RWPE2 (cell line): ENCODE measurements at regions not wholly inside any gene's neighbourhood (a gene's known extent, or its start where the extent isn't known, plus 50 kb on each side); places are given as distances from the start of the nearest gene placed in this dataset.
A peak's percentile ranks its signal among the peaks of the same experiment; 100 is the strongest.

Experiments used
- ATAC-seq: fragments of 200-7000 bp; cut with Tn5 transposase; 3 replicates; pipeline ENCODE4 v1.9.1; 2021; ENCODE audit warnings: low read depth
- DNase-seq: peaks from one replicate; pipeline ENCODE4 v3.0.0-alpha.2; 2020; ENCODE audit warnings: low spot score
- H3K27ac ChIP-seq: fragments of 450-650 bp; 2 replicates; pipeline ENCODE4 v1.5.1; 2017; ENCODE audit warnings: mild to moderate bottlenecking; ENCODE audit not compliant: poor library complexity, severe bottlenecking
- H3K27me3 ChIP-seq: fragments of 250-450 bp; sonication (Bioruptor Pico); 2 replicates; pipeline ENCODE4 v1.5.1; 2021; ENCODE audit warnings: mild to moderate bottlenecking, moderate library complexity; ENCODE audit not compliant: insufficient read depth, poor library complexity, severe bottlenecking
- H3K36me3 ChIP-seq: fragments of 250-450 bp; sonication (Bioruptor Pico); 2 replicates; pipeline ENCODE4 v1.5.1; 2020; ENCODE audit warnings: low read depth, mild to moderate bottlenecking, moderate library complexity
- H3K4me1 ChIP-seq: fragments of 250-450 bp; sonication (Bioruptor Pico); 2 replicates; pipeline ENCODE4 v1.5.1; 2021; ENCODE audit warnings: mild to moderate bottlenecking, moderate library complexity; ENCODE audit not compliant: insufficient read depth, poor library complexity, severe bottlenecking
- H3K4me3 ChIP-seq: fragments of 250-450 bp; sonication (Bioruptor Pico); 2 replicates; pipeline ENCODE4 v1.5.1; 2021; ENCODE audit warnings: mild to moderate bottlenecking, moderate library complexity; ENCODE audit not compliant: severe bottlenecking
- H3K9me3 ChIP-seq: fragments of 250-450 bp; sonication (Bioruptor Pico); 2 replicates; pipeline ENCODE4 v1.5.1; 2021; ENCODE audit warnings: mild to moderate bottlenecking, moderate library complexity; ENCODE audit not compliant: severe bottlenecking
- TF ChIP-seq, protein P1 (sequence below): fragments of 450-650 bp; IDR thresholded peaks from one replicate; pipeline ENCODE4 v1.5.1; 2017; ENCODE audit warnings: mild to moderate bottlenecking, moderate library complexity; ENCODE audit not compliant: poor library complexity, severe bottlenecking

DNA sequence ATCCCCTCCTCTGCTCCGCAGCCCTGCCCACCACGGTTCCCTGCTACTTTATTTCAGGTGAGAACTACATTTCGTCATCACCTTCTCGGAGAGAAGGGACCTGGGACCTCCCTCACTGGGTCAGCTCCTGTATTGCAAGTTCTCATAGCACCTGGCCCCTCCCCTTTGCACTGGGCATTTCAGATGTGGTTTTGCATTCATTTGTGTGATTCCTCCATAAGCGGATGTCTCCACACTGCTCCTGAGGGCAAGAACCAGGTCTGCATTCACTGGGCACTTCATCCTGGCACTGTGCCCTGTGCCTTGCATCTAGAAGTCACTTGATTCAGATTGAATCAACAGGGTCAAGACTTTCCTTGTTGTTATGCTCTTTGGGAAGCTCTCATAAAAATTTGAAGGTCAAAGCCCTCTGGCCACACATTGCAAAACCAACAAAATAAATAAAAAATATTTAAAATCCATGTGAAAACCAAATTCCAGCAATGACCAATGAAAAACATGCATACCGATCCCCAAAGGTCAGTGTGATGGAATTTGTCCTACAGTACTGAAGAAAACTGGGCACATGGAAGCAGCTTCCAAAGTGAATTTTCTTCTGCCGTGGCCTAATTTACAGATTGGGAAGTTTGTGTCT is 89.1 kb upstream of the F13A1 start:
- H3K4me3 ChIP-seq, result no peak overlapping the region
- ATAC-seq, result peak; percentile 46; the same call in 1 of the 3 replicates
- no peaks in the 10 kb centered on the region for H3K9me3 ChIP-seq
- no peak overlapping the region for H3K27ac ChIP-seq
- no peaks in the 10 kb centered on the region for H3K4me1 ChIP-seq
- TF ChIP-seq, protein P1, sequence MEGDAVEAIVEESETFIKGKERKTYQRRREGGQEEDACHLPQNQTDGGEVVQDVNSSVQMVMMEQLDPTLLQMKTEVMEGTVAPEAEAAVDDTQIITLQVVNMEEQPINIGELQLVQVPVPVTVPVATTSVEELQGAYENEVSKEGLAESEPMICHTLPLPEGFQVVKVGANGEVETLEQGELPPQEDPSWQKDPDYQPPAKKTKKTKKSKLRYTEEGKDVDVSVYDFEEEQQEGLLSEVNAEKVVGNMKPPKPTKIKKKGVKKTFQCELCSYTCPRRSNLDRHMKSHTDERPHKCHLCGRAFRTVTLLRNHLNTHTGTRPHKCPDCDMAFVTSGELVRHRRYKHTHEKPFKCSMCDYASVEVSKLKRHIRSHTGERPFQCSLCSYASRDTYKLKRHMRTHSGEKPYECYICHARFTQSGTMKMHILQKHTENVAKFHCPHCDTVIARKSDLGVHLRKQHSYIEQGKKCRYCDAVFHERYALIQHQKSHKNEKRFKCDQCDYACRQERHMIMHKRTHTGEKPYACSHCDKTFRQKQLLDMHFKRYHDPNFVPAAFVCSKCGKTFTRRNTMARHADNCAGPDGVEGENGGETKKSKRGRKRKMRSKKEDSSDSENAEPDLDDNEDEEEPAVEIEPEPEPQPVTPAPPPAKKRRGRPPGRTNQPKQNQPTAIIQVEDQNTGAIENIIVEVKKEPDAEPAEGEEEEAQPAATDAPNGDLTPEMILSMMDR, result no peak
- DNase-seq, result no peak
- H3K36me3 ChIP-seq, result no peaks in the 10 kb centered on the region
- H3K27me3 ChIP-seq, result no peaks in the 10 kb centered on the region

DNA sequence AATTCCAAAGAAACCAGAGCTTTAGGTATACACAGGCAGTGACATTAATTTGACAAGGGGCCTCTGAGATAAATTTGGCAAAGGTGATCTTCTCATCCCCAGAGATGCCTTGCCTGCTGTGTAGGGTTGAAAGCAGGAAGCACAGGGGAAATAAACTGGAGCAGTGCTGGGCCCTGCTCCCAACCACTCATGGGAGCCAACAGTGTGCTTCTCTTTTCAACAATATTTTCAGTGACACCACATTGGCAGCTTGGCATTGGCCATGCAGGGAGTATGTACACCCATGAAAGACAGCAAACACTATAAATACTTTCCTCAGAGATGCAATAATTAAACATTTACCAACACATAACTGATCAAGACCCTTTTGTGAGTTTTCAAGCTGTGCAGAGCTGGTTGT is 90.7 kb upstream of the F13A1 start:
- ATAC-seq (no peak), DNase-seq (no peak)
- no peaks in the 10 kb centered on the region for H3K27me3 ChIP-seq
- H3K27ac ChIP-seq, result no peak overlapping the region
- TF ChIP-seq, protein P1, result no peak
- no peak overlapping the region for H3K4me3 ChIP-seq
- H3K36me3 ChIP-seq, result no peaks in the 10 kb centered on the region
- H3K4me1 ChIP-seq, result peaks cover 7% of the 10 kb centered on the region
- H3K9me3 ChIP-seq, result no peaks in the 10 kb centered on the region

DNA sequence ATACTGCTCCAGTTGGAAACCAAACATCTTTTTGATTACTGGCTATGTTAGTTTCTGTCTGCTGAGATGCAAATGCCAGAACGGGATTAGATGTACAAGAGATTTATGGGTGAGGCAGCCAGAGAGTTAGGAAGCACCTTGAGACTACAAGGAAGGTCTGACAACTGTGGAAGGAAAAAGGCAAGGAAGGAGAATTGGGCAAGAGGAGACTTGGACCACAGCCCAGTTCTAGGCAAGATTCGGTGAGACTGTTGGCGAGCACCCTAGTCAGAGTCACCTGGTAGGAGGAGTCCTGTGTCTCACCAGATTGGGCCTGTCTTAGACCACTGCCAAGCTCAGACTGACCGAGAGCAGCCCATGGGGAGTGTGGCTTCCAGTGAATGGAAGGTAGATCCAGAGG is 91.8 kb upstream of the F13A1 start:
- ATAC-seq (peak; percentile 17; the same call in 1 of the 3 replicates), DNase-seq (no peak)
- H3K27me3 ChIP-seq, result no peaks in the 10 kb centered on the region
- TF ChIP-seq, protein P1, result no peak
- H3K27ac ChIP-seq, result no peak overlapping the region
- H3K36me3 ChIP-seq, result no peaks in the 10 kb centered on the region
- H3K4me1 ChIP-seq, result peaks cover 7% of the 10 kb centered on the region
- no peaks in the 10 kb centered on the region for H3K9me3 ChIP-seq
- H3K4me3 ChIP-seq, result no peak overlapping the region

DNA sequence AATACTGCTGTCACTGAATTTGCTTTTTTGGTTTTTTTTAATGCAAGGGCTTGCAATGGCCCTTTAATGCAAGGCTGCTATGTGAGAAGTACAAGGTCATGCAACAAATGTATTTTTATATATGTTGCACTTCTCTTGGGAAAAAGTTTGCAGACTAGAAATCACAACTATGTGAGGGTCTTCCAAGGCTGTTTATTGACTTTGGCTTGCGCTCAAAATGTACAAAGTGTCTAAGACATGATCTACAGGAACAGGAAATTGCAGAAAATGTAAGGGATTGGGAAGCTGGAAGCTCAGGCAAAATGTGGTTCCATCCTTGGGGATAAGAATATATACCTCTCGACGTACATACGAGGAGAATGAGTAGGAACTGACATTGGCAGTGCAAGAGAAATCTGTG is 92.2 kb upstream of the F13A1 start:
- TF ChIP-seq, protein P1, result no peak
- ATAC-seq (no peak), DNase-seq (no peak)
- peaks cover 7% of the 10 kb centered on the region for H3K4me1 ChIP-seq
- H3K27me3 ChIP-seq, result no peaks in the 10 kb centered on the region
- H3K27ac ChIP-seq, result no peak overlapping the region
- no peaks in the 10 kb centered on the region for H3K36me3 ChIP-seq
- no peak overlapping the region for H3K4me3 ChIP-seq
- no peaks in the 10 kb centered on the region for H3K9me3 ChIP-seq

DNA sequence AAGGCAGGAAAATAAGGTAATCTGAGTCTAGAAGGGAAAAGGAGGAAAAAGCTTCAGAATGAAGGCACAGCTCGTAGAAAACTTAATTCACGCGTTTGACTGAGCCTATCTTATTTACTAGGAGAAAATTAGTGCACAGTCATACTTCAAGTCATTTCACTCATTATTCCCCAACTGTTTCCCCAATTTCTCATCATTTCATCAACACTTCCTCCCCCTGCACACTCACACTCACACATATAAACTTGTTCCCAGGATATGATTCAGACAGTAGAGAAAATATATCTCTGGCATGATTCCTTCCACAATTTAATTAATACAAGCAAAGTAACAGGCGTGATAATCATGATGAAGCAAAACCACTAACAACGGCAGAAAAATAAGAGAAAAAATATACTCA is 94.5 kb upstream of the F13A1 start:
- H3K9me3 ChIP-seq, result no peaks in the 10 kb centered on the region
- peaks cover 7% of the 10 kb centered on the region for H3K4me1 ChIP-seq
- TF ChIP-seq, protein P1, result no peak
- H3K4me3 ChIP-seq, result no peak overlapping the region
- 0 out of 3 replicates have a peak, but pooled peaks have one; percentile 25 for ATAC-seq
- H3K27me3 ChIP-seq, result no peaks in the 10 kb centered on the region
- H3K36me3 ChIP-seq, result no peaks in the 10 kb centered on the region
- no peak overlapping the region for H3K27ac ChIP-seq
- no peak for DNase-seq
